ENCODE measurements at regions not wholly inside any gene's neighbourhood (a gene's known extent, or its start where the extent isn't known, plus 50 kb on each side); places are given as distances from the start of the nearest gene placed in this dataset.

DNA sequence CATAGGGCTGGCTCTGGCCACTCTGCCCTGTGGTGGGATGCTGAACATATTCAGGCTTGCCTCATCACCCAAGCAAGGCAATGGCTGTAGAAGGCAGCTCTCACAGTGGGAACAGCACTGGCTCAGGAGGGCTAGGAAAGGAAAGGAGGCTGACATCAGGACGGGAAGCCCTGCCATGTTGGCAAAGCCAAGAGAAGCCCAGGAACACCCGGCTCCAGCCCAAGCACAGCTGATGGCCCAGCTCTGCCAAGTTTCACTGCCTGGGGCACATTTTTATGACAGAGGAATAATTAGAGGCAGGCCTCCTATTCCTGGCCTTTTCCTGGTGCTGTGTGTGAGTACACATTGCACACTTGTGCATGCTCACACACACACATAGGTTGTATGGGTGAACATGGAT lies 163.6 kb upstream of the SMIM23 start:
- DNase-seq = peak in 1 of 2 donors; percentile 32
- Histone ChIP-seq H3K79me1 (ENCODE audit: low read length) (no peaks in the 10 kb centered on the region), H3K23ac (ENCODE audit: low read length) (no peak overlapping the region), H3K79me2 (ENCODE audit: control insufficient read depth, insufficient read depth, low read length, poor library complexity) (no peaks in the 10 kb centered on the region), H2BK5ac (ENCODE audit: low read depth, low read length, poor library complexity) (no peak overlapping the region), H2AFZ (ENCODE audit: insufficient read depth, low read length, poor library complexity) (no peak overlapping the region), H3K14ac (ENCODE audit: low read length) (no peak overlapping the region), H3K27me3 (ENCODE audit: insufficient read depth, low read length) (no peaks in the 10 kb centered on the region), H2BK12ac (ENCODE audit: low read length) (no peak overlapping the region), H3K4me1 (ENCODE audit: control insufficient read depth in 1 of 2, insufficient read depth in 2 of 2, low read length in 2 of 2) (peaks cover 0 to 3% of the 10 kb centered on the region in 2 experiments), H3K27ac (ENCODE audit: low read depth, low read length) (no peak overlapping the region), H3K18ac (ENCODE audit: low read length) (no peak overlapping the region), H4K12ac (ENCODE audit: low read depth, low read length) (no peak overlapping the region), H4K91ac (ENCODE audit: low read depth, low read length) (no peak overlapping the region), H2BK120ac (ENCODE audit: insufficient read depth, low read length, poor library complexity) (no peak overlapping the region), H2AK5ac (ENCODE audit: low read length) (no peak overlapping the region), H4K8ac (ENCODE audit: low read depth, low read length) (no peak overlapping the region), H3K9me3 (ENCODE audit: insufficient read depth, low read depth, low read length) (no peaks in the 10 kb centered on the region), H3K9ac (ENCODE audit: low read length) (no peak overlapping the region), H3K4me3 (ENCODE audit: low read depth, low read length) (no peak overlapping the region), H3K36me3 (ENCODE audit: control insufficient read depth in 1 of 2, insufficient read depth in 2 of 2, low read length in 2 of 2) (no peaks in the 10 kb centered on the region), H3K4me2 (ENCODE audit: low read length) (no peak overlapping the region), H3K4ac (ENCODE audit: low read depth, low read length) (no peak overlapping the region)
- WGBS (ENCODE audit: extremely low coverage, insufficient coverage, insufficient read length) = no CpG with 5 or more reads among the region's 2 CpGs

- Histone ChIP-seq H3K18ac (ENCODE audit: low read length) (no peak overlapping the region), H3K27ac (ENCODE audit: low read depth, low read length) (no peak overlapping the region), H3K9me3 (ENCODE audit: insufficient read depth, low read depth, low read length) (no peaks in the 10 kb centered on the region), H3K4me3 (ENCODE audit: low read depth, low read length) (no peak overlapping the region), H2BK120ac (ENCODE audit: insufficient read depth, low read length, poor library complexity) (no peak overlapping the region), H3K79me1 (ENCODE audit: low read length) (no peaks in the 10 kb centered on the region), H3K4me1 (ENCODE audit: control insufficient read depth in 1 of 2, insufficient read depth in 2 of 2, low read length in 2 of 2) (peaks cover 0 to 3% of the 10 kb centered on the region in 2 experiments), H3K4ac (ENCODE audit: low read depth, low read length) (no peak overlapping the region), H4K8ac (ENCODE audit: low read depth, low read length) (no peak overlapping the region), H3K79me2 (ENCODE audit: control insufficient read depth, insufficient read depth, low read length, poor library complexity) (no peaks in the 10 kb centered on the region), H3K9ac (ENCODE audit: low read length) (no peak overlapping the region), H2AK5ac (ENCODE audit: low read length) (no peak overlapping the region), H2BK12ac (ENCODE audit: low read length) (no peak overlapping the region), H2AFZ (ENCODE audit: insufficient read depth, low read length, poor library complexity) (no peak overlapping the region), H4K91ac (ENCODE audit: low read depth, low read length) (no peak overlapping the region), H3K27me3 (ENCODE audit: insufficient read depth, low read length) (no peaks in the 10 kb centered on the region), H3K23ac (ENCODE audit: low read length) (no peak overlapping the region), H2BK5ac (ENCODE audit: low read depth, low read length, poor library complexity) (no peak overlapping the region), H4K12ac (ENCODE audit: low read depth, low read length) (no peak overlapping the region), H3K14ac (ENCODE audit: low read length) (no peak overlapping the region), H3K4me2 (ENCODE audit: low read length) (no peak overlapping the region), H3K36me3 (ENCODE audit: control insufficient read depth in 1 of 2, insufficient read depth in 2 of 2, low read length in 2 of 2) (no peaks in the 10 kb centered on the region)
- no CpG with 5 or more reads among the region's 2 CpGs for WGBS (ENCODE audit: extremely low coverage, insufficient coverage, insufficient read length)
- no peak for DNase-seq
These were observed 162.5 kb upstream of the SMIM23 start for GRCh38 chr5:171623107-171623506.

DNA sequence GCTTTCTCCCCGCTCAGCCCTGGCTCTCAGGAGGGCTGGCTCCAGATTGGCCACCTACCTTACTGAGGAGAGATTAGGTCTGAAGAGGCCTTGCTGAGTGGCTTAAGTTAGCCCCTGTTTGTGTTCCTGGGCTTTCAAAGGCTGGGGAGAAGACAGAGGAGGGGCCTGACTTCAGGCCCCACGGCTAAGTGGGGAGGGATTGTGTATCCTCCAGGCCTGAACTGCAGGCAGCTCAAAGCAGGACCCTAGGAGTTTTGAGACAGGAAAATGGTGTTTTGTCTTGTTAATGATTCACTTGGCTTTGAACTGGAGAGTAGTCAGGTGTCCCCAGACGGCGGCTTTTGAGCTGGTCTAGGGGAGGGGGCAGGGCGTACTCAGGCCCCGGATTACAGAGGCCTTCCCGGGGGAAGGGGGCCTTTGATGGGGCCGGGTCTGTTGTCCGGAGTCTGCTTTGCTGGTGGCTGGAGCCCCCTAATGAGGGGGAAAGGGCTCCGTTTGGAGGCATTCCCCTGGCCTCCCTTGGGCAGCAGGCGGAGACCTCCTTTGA lies 162.0 kb upstream of the SMIM23 start:
- Histone ChIP-seq H2BK120ac (ENCODE audit: insufficient read depth, low read length, poor library complexity) (no peak overlapping the region), H2AFZ (ENCODE audit: insufficient read depth, low read length, poor library complexity) (no peak overlapping the region), H3K36me3 (ENCODE audit: control insufficient read depth in 1 of 2, insufficient read depth in 2 of 2, low read length in 2 of 2) (no peaks in the 10 kb centered on the region)

DNA sequence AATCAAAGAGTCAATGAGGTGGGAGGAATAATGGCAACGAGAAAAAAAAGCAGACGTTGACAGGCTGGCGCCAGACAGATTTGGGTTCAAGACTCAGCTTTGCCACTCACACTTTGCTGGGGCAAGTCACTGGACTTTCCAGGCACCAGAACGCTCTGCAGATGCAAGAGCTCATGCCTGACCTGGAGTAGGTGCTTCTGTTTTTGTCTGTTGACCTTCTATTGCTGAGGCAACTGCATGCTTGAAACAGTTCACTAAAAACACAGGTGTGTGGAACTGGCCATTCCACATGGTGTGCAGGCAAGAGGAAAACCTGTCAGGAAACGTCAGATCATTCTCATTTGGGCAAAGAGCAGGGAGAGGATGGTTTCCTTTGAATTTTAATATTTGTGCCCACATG lies 161.2 kb upstream of the SMIM23 start:
- no CpG with 5 or more reads among the region's 5 CpGs for WGBS (ENCODE audit: extremely low coverage, insufficient coverage, insufficient read length)
- Histone ChIP-seq H3K79me2 (ENCODE audit: control insufficient read depth, insufficient read depth, low read length, poor library complexity) (no peaks in the 10 kb centered on the region), H3K4me2 (ENCODE audit: low read length) (no peak overlapping the region)

More for the DNA sequence above, 162.0 kb upstream of the SMIM23 start:
- Histone ChIP-seq H3K27ac (ENCODE audit: low read depth, low read length) (no peak overlapping the region), H4K8ac (ENCODE audit: low read depth, low read length) (no peak overlapping the region), H3K4me1 (ENCODE audit: control insufficient read depth in 1 of 2, insufficient read depth in 2 of 2, low read length in 2 of 2) (peaks cover 0 to 3% of the 10 kb centered on the region in 2 experiments), H3K18ac (ENCODE audit: low read length) (no peak overlapping the region), H2AK5ac (ENCODE audit: low read length) (no peak overlapping the region), H3K4me3 (ENCODE audit: low read depth, low read length) (no peak overlapping the region), H3K79me1 (ENCODE audit: low read length) (no peaks in the 10 kb centered on the region), H3K23ac (ENCODE audit: low read length) (no peak overlapping the region), H3K4me2 (ENCODE audit: low read length) (no peak overlapping the region), H4K91ac (ENCODE audit: low read depth, low read length) (no peak overlapping the region), H3K14ac (ENCODE audit: low read length) (no peak overlapping the region), H2BK5ac (ENCODE audit: low read depth, low read length, poor library complexity) (no peak overlapping the region), H3K4ac (ENCODE audit: low read depth, low read length) (no peak overlapping the region), H3K9ac (ENCODE audit: low read length) (no peak overlapping the region), H3K27me3 (ENCODE audit: insufficient read depth, low read length) (peaks cover 2% of the 10 kb centered on the region), H3K9me3 (ENCODE audit: insufficient read depth, low read depth, low read length) (no peaks in the 10 kb centered on the region), H3K79me2 (ENCODE audit: control insufficient read depth, insufficient read depth, low read length, poor library complexity) (no peaks in the 10 kb centered on the region), H4K12ac (ENCODE audit: low read depth, low read length) (no peak overlapping the region), H2BK12ac (ENCODE audit: low read length) (no peak overlapping the region)
- WGBS (ENCODE audit: extremely low coverage, insufficient coverage, insufficient read length) = no CpG with 5 or more reads among the region's 11 CpGs
- DNase-seq = no peak

More for the DNA sequence above, 161.2 kb upstream of the SMIM23 start:
- Histone ChIP-seq H3K18ac (ENCODE audit: low read length) (no peak overlapping the region), H3K4me3 (ENCODE audit: low read depth, low read length) (no peak overlapping the region), H3K36me3 (ENCODE audit: control insufficient read depth in 1 of 2, insufficient read depth in 2 of 2, low read length in 2 of 2) (no peaks in the 10 kb centered on the region), H3K14ac (ENCODE audit: low read length) (no peak overlapping the region), H3K23ac (ENCODE audit: low read length) (no peak overlapping the region), H3K4ac (ENCODE audit: low read depth, low read length) (no peak overlapping the region), H4K91ac (ENCODE audit: low read depth, low read length) (no peak overlapping the region), H2BK12ac (ENCODE audit: low read length) (no peak overlapping the region), H3K4me1 (ENCODE audit: control insufficient read depth in 1 of 2, insufficient read depth in 2 of 2, low read length in 2 of 2) (peaks cover 0 to 3% of the 10 kb centered on the region in 2 experiments), H3K9me3 (ENCODE audit: insufficient read depth, low read depth, low read length) (no peaks in the 10 kb centered on the region), H2BK120ac (ENCODE audit: insufficient read depth, low read length, poor library complexity) (no peak overlapping the region), H3K9ac (ENCODE audit: low read length) (no peak overlapping the region), H3K27me3 (ENCODE audit: insufficient read depth, low read length) (peaks cover 2% of the 10 kb centered on the region), H3K79me1 (ENCODE audit: low read length) (no peaks in the 10 kb centered on the region), H2BK5ac (ENCODE audit: low read depth, low read length, poor library complexity) (no peak overlapping the region), H3K27ac (ENCODE audit: low read depth, low read length) (no peak overlapping the region), H2AFZ (ENCODE audit: insufficient read depth, low read length, poor library complexity) (no peak overlapping the region), H2AK5ac (ENCODE audit: low read length) (no peak overlapping the region), H4K8ac (ENCODE audit: low read depth, low read length) (no peak overlapping the region), H4K12ac (ENCODE audit: low read depth, low read length) (no peak overlapping the region)
- peak; percentile 75 to 90 for DNase-seq
